ENCODE measurements at regions not wholly inside any gene's neighbourhood (a gene's known extent, or its start where the extent isn't known, plus 50 kb on each side); places are given as distances from the start of the nearest gene placed in this dataset.

DNA sequence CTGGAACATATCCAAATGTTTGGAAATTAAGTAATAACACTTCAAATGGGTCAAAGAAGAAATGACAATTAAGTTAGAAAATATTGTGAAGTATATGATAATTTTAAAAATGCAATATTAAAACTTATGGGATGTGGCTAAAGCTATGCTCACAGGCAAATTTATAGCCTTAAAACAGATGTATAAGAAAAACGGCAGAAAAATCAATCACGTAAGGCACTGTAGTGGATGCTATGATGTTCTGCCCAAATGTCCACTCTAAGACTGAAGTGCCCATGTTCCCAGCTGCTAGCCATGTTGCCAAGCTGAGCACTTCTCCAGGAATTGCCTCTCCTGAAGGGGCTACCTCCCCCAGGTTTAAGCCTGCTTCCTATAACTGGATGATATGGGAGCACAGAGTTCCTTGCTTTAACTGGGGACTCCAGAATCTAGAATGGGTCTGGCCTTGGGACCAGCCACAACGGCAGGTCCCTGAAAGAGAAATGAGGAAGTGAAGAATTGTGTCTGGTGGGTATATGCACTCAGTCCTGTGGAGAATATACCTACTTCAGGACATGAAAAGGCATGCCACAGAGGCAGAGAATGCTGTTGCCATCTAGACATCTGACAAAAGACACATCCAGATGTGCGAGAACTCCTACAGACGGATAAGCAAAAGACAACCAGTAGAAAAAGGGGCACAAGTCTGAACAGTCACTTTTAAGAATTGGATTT is 78.2 kb upstream of the RXRA start:
- peaks cover 3% of the 10 kb centered on the region; the same call in 1 of the 2 replicates for H3K27me3 ChIP-seq (replicated peaks)
- DNase-seq (ENCODE audit: low read depth in 1 of 2, low spot score in 2 of 2) = no peak
- no peaks in the 10 kb centered on the region for H3K36me3 ChIP-seq
- peaks cover 10% of the 10 kb centered on the region; the same call in 1 of the 2 replicates for H3K9me3 ChIP-seq (replicated peaks)
- H3K4me3 ChIP-seq = no peak overlapping the region
- no peak overlapping the region for H3K27ac ChIP-seq
- H3K4me1 ChIP-seq (replicated peaks) = no peaks in the 10 kb centered on the region

DNA sequence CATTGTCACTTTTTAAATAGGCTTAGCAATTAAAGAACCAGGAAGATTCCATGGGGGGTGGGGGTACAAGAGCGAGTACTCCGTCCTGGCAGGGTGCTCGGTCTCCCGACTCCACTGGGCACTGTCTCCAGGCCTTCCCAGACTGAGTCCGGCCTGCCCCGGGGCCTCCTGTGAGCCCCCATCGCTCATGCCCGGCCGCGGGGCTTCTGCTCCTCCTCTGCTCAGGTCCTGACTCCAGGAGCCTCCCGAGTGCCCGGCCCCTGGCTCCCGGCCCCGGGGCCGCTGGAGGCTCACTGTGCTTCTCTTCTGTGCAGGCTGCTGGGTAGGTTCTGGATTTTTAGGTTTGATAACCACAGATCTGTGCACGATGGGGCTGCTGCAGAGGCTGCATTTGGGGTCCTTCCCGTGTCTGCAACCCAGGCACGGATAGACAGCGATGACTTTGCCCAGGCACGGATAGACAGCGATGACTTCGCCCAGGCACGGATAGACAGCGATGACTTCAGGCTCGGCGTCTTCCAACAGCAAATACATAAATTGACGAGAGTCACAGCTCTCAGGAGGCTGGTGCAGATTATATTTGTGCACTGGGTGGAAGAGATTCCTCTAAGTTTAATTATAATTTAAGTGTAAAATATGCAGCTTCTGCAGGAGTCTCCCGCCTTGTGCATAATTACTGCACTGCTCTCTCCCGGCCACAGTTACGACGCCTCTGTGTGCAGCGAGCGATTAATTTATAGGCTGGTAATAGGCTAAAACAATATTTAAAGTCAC is 74.8 kb upstream of the RXRA start:
- no peaks in the 10 kb centered on the region for H3K4me1 ChIP-seq (replicated peaks)
- H3K27me3 ChIP-seq (replicated peaks) = no peaks in the 10 kb centered on the region; the same call in 1 of the 2 replicates
- no peaks in the 10 kb centered on the region for H3K36me3 ChIP-seq
- H3K4me3 ChIP-seq = no peak overlapping the region
- no peak for DNase-seq (ENCODE audit: low read depth in 1 of 2, low spot score in 2 of 2)
- H3K9me3 ChIP-seq (replicated peaks) = peaks cover 10% of the 10 kb centered on the region; the same call in 1 of the 2 replicates
- no peak overlapping the region for H3K27ac ChIP-seq

DNA sequence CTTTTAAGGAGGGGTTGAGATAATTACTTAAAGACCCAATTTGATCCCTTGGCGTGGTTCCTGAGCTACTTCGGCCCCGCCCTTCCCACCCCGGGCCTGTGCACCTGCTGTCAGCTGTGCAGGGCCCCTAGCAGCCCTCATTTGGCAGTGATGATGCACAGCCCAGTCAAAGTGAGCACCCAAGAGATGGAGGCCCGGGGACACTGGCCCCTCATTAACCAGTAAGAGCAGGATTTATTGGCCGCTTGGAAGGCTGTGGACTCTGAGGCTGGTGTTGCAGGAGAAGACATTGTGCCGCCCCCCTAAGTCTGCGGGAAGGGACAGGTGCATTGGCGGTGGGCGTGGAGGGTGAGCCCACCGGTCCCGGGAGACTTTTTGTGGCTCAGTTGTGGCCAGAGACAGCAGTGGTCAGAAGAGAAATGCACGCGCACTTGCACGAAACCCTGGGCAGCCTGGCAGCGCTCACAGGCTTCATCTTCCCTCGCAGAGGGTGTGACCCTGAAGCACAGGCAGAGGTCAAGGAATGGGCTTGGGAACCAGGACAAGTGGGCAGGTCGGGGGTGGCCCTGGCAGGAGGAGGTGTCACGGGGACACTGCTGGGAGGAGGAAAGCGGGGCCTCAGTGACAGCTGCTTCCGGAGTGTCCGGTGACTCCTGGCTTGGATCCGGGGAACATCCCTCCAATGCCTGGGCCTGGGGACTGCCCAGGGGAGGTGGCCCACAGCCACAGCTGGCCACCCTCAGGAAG is 74.0 kb upstream of the RXRA start:
- H3K9me3 ChIP-seq (replicated peaks) = peaks cover 10% of the 10 kb centered on the region; the same call in 1 of the 2 replicates
- H3K27me3 ChIP-seq (replicated peaks) = no peaks in the 10 kb centered on the region; the same call in 1 of the 2 replicates
- no peaks in the 10 kb centered on the region for H3K36me3 ChIP-seq
- no peak overlapping the region for H3K4me3 ChIP-seq
- no peak for DNase-seq (ENCODE audit: low read depth in 1 of 2, low spot score in 2 of 2)
- H3K4me1 ChIP-seq (replicated peaks) = no peaks in the 10 kb centered on the region
- no peak overlapping the region for H3K27ac ChIP-seq

DNA sequence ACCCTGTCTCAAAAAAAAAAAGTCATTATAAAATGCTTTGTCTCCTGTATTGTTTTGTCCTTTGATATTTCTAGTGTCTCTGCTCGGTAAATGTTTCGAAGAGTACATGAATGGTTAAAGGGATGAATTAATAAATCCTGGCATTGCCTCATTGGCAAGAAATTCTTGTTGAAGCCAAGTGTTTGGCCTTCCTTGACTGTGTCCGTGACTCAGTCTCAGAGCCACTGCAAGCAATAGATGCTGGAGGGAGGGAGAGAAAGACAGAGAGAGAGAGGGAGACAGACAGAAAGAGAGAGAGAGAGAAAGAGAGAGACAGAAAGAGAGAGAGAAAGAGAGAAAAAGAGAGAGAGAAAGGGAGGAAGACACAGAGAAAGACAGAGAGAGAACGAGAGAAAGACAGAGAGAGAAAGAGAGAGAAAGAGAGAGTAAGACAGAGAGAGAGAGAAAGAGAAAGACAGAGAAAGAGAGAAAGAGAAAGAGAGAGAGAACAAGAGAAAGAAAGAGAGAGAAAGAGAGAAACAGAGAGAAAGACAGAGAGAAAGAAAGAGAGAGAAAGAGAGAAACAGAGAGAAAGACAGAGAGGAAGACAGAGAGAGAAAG is 72.5 kb upstream of the RXRA start:
- no peak for DNase-seq (ENCODE audit: low read depth in 1 of 2, low spot score in 2 of 2)
- Histone ChIP-seq H3K4me1 (replicated peaks) (no peaks in the 10 kb centered on the region), H3K27me3 (replicated peaks) (no peaks in the 10 kb centered on the region; the same call in 1 of the 2 replicates), H3K27ac (no peak overlapping the region), H3K36me3 (no peaks in the 10 kb centered on the region), H3K4me3 (no peak overlapping the region), H3K9me3 (replicated peaks) (peaks cover 2% of the 10 kb centered on the region; the same call in 1 of the 2 replicates)

DNA sequence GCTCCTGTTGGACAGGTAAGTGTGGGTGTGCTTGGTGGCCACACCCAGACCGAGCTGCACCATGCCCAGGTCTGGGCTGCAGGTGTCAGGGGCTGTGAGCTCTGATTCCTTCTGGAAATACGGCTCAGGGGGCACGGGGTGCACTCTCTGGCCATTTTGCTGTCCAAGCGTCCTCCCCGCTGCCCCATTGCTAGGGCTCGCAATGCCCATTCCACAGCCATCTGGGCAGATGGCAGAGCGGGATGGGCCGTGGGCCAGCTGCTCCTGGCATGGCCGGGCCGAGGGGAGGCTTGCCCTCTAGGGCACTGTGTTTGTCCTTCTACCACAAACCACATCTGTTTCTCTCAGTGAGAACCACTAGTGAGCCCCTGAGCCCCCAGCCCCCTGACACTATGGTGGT is 67.9 kb upstream of the RXRA start:
- Histone ChIP-seq H3K36me3 (no peaks in the 10 kb centered on the region), H3K27ac (no peak overlapping the region), H3K4me1 (replicated peaks) (no peaks in the 10 kb centered on the region), H3K27me3 (replicated peaks) (no peaks in the 10 kb centered on the region), H3K9me3 (replicated peaks) (no peaks in the 10 kb centered on the region), H3K4me3 (no peak overlapping the region)
- DNase-seq (ENCODE audit: low read depth in 1 of 2, low spot score in 2 of 2) = no peak

DNA sequence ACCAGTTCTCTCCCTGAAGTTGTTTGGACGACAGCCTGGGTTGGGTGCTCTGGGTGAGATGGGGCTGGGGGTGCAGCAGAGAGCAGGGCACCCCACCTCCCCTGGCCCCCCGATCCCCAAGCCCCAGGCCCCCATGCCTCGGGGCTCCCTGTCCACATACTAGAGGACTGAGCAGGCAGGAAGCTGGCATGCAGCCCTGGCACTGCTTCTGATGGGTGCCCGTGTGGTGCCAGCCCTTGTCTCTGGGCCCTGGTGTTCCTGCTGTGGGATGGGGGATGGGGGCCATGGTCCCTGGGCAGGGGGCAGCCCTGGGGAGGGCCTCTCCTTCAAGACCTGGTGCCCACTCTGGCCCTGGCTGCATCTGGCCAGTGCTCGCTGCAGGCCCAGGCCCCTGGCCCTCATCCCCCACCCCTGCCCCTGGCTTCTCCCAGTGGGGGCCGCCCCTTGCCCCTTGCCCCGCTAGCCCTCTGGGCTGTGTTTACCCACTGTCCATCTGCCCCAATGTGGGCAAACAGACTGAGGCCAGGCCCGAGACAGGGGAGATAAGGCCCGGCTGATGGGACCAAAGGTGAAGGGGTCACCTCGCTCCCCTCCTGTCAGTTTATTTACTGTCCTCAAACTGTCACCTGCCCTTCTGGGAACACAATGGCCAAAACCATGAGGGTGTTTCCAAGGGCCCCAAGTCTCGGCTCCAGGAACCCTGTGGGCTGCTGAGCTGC is 67.3 kb upstream of the RXRA start:
- no peaks in the 10 kb centered on the region for H3K4me1 ChIP-seq (replicated peaks)
- H3K4me3 ChIP-seq = no peak overlapping the region
- 0 out of 2 replicates have a peak, but pooled peaks cover under 1% of the 10 kb centered on the region for H3K27me3 ChIP-seq (replicated peaks)
- no peaks in the 10 kb centered on the region for H3K9me3 ChIP-seq (replicated peaks)
- H3K27ac ChIP-seq = no peak overlapping the region
- no peak for DNase-seq (ENCODE audit: low read depth in 1 of 2, low spot score in 2 of 2)
- H3K36me3 ChIP-seq = no peaks in the 10 kb centered on the region

DNA sequence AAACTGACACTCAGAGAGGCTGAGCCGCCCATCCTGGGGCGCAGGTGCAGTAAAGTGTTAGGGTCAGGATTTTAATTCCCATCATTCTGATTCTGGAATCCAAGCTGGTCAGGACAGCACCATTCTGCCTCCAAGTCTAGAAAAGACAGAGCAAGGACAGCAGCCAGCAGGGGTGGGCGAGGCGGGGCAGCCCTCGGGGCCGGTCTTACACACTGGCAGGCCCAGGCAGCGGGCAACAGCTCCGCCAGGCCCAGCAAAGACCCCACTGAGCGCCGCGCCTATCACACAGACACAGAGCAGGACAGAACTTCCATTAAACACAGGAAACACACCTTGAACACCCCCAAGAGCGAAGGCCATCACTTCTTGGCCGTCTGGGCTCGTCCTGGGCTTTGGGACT is 66.5 kb upstream of the RXRA start:
- no peaks in the 10 kb centered on the region for H3K9me3 ChIP-seq (replicated peaks)
- H3K4me1 ChIP-seq (replicated peaks) = no peaks in the 10 kb centered on the region
- DNase-seq (ENCODE audit: low read depth in 1 of 2, low spot score in 2 of 2) = no peak
- H3K36me3 ChIP-seq = no peaks in the 10 kb centered on the region
- H3K4me3 ChIP-seq = no peak overlapping the region
- H3K27ac ChIP-seq = no peak overlapping the region
- H3K27me3 ChIP-seq (replicated peaks) = 0 out of 2 replicates have a peak, but pooled peaks cover 2% of the 10 kb centered on the region

DNA sequence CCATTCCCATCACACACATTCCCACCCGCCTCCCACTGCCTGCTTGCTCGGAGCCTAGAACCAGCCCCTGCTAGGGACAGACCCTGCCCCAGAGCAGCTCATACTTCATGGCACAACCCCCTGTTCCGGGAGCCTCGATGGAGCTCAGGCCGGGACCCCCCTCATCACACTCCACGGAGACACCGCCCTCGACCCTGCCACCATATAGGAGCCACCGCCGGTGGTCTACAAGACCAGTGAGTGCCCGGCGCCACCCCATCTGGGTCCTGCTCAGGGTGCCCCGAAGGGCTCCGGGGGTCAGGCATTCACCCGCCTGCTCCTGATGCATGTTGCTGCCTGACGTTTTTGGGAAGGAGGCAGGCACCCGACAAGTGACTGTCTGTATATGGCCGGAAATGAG is 65.5 kb upstream of the RXRA start:
- H3K9me3 ChIP-seq (replicated peaks) = no peaks in the 10 kb centered on the region
- no peaks in the 10 kb centered on the region for H3K4me1 ChIP-seq (replicated peaks)
- no peaks in the 10 kb centered on the region for H3K36me3 ChIP-seq
- 0 out of 2 replicates have a peak, but pooled peaks cover 2% of the 10 kb centered on the region for H3K27me3 ChIP-seq (replicated peaks)
- H3K27ac ChIP-seq = no peak overlapping the region
- no peak overlapping the region for H3K4me3 ChIP-seq
- no peak for DNase-seq (ENCODE audit: low read depth in 1 of 2, low spot score in 2 of 2)

DNA sequence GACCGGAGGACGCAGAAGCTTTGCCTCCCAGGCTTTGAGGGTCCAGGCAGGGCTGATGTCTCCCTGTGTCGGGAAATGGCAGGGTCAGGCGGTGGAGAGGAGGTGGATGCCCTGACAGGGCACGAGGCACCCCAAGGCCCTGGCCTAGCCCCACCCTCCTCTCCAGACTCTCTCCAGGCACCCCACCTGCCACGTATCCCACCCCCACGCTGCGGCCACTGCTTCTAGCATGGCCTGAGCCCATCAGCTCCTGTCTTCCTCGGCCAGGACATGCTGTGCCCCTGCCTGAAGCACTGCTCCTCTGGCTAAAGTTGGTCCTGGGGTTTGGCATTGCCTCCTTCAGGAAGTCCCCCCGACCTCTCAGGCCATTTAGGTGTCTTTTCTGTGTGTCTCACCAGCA is 64.2 kb upstream of the RXRA start:
- no peak for DNase-seq (ENCODE audit: low read depth in 1 of 2, low spot score in 2 of 2)
- no peaks in the 10 kb centered on the region for H3K4me1 ChIP-seq (replicated peaks)
- H3K27me3 ChIP-seq (replicated peaks) = 0 out of 2 replicates have a peak, but pooled peaks cover 2% of the 10 kb centered on the region
- no peaks in the 10 kb centered on the region for H3K36me3 ChIP-seq
- H3K27ac ChIP-seq = no peak overlapping the region
- no peak overlapping the region for H3K4me3 ChIP-seq
- no peaks in the 10 kb centered on the region for H3K9me3 ChIP-seq (replicated peaks)

DNA sequence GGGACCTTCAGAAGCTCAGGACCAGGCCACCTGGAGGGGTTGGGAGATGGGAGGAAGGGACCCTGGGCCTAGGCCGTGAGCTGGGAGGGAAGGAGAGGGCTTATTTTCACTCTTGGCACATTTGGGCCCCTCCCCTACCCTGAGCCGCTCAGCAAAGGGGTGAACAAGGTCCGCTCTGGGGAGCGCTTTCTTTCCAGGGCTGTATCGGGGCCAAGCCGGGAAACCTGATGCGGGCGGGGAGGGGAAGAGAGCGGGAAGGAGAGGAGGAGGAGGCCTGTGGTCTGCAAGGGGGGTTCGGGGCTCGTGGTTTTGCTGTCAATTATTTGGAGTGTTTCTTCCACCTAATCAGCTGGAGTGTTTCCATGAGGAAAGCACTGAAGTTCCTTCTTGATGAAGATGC is 62.7 kb upstream of the RXRA start:
- Histone ChIP-seq H3K27ac (no peak overlapping the region), H3K36me3 (no peaks in the 10 kb centered on the region), H3K9me3 (replicated peaks) (no peaks in the 10 kb centered on the region), H3K4me1 (replicated peaks) (no peaks in the 10 kb centered on the region), H3K27me3 (replicated peaks) (0 out of 2 replicates have a peak, but pooled peaks cover 2% of the 10 kb centered on the region), H3K4me3 (no peak overlapping the region)
- no peak for DNase-seq (ENCODE audit: low read depth in 1 of 2, low spot score in 2 of 2)

DNA sequence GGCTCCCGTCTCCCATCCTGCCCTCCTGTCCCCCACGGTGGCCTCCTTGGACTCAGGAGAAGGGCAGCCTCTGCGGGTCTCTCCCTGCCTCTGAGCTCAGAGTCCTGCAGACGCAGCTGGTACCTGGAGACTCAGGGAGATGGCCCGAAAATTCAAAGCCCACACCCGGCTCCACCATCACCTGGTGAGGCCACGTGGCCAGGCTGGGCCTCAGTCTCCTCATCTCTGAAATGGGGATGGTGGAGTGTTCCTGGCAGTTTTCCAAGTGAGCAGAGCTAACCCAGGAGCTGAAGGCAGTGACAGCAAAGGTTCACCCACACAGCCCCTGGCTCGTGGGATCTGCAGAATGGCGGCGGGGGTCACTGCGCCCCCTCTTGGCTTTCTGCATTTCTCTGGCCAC is 62.1 kb upstream of the RXRA start:
- Histone ChIP-seq H3K27ac (no peak overlapping the region), H3K9me3 (replicated peaks) (no peaks in the 10 kb centered on the region), H3K4me3 (no peak overlapping the region), H3K27me3 (replicated peaks) (0 out of 2 replicates have a peak, but pooled peaks cover 2% of the 10 kb centered on the region), H3K36me3 (no peaks in the 10 kb centered on the region), H3K4me1 (replicated peaks) (no peaks in the 10 kb centered on the region)
- DNase-seq (ENCODE audit: low read depth in 1 of 2, low spot score in 2 of 2) = no peak

DNA sequence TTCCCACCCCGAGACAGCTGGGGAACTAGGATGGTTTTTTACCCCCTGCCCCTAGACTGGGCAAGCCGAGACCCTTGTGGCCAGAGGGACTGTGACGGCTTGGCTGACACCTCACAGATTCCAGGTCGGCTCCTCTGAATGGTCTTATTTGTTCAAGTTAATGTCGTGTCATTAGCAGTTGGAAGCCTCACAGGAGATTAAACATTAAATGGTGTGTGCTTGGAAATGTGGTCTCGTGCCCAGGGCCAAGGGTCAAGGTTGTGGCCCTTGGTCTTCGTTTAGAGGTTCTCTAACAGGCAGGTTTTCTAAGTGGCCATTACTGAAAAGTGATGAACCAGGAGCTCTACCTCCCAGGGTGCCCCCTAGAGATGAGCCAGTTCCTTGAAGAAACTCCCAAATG is 61.2 kb upstream of the RXRA start:
- no peaks in the 10 kb centered on the region for H3K9me3 ChIP-seq (replicated peaks)
- no peaks in the 10 kb centered on the region for H3K36me3 ChIP-seq
- H3K4me3 ChIP-seq = no peak overlapping the region
- H3K4me1 ChIP-seq (replicated peaks) = no peaks in the 10 kb centered on the region
- H3K27me3 ChIP-seq (replicated peaks) = 0 out of 2 replicates have a peak, but pooled peaks cover 2% of the 10 kb centered on the region
- DNase-seq (ENCODE audit: low read depth in 1 of 2, low spot score in 2 of 2) = no peak
- H3K27ac ChIP-seq = no peak overlapping the region

DNA sequence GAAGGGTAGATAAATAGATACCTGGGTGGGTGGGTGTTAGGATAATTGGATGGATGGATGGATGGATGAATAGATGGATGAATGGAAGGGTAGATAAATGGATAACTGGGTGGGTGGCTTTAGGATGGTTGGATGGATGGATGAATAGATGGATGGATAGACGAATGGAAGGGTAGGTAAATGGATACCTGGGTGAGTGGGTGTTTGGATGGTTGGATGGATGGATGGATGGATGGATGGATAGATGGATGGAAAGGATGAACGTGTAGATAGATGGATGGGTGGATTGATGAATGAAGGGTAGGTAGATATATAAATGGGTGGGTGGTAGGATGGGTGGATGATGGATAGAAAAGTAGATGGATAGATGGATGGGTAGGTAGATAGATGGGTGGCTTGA is 59.8 kb upstream of the RXRA start:
- H3K36me3 ChIP-seq = no peaks in the 10 kb centered on the region
- no peak for DNase-seq (ENCODE audit: low read depth in 1 of 2, low spot score in 2 of 2)

More for the DNA sequence above, 59.8 kb upstream of the RXRA start:
- H3K27me3 ChIP-seq (replicated peaks) = 0 out of 2 replicates have a peak, but pooled peaks cover 2% of the 10 kb centered on the region
- H3K9me3 ChIP-seq (replicated peaks) = no peaks in the 10 kb centered on the region
- no peaks in the 10 kb centered on the region for H3K4me1 ChIP-seq (replicated peaks)
- no peak overlapping the region for H3K27ac ChIP-seq
- H3K4me3 ChIP-seq = no peak overlapping the region

Data from SJSA1 (cell line).